GM12891 (cell line): ENCODE measurements at regions not wholly inside any gene's neighbourhood (a gene's known extent, or its start where the extent isn't known, plus 50 kb on each side); places are given as distances from the start of the nearest gene placed in this dataset.

Source experiments
- POLR2A ChIP-seq: IDR thresholded peaks from 2 replicates; pipeline ENCODE4 v1.6.1; 2011; ENCODE audit warnings: low read depth, low read length, control low read depth
- TAF1 ChIP-seq: IDR thresholded peaks from 2 replicates; pipeline ENCODE4 v1.6.1; 2011; ENCODE audit warnings: low read depth, low read length, control low read depth

GRCh38 chr10:117818721-117819120 lies 228.0 kb downstream of the RAB11FIP2 start:
- TF ChIP-seq POLR2A: no peak
- TF ChIP-seq TAF1: no peak
